IMR-90 (cell line): ENCODE measurements at regions not wholly inside any gene's neighbourhood (a gene's known extent, or its start where the extent isn't known, plus 50 kb on each side); places are given as distances from the start of the nearest gene placed in this dataset.

ENCODE experiments used
- ATAC-seq: fragments of 200-7000 bp; cut with Tn5 transposase; 2 replicates; pipeline ENCODE4 v1.9.1; 2020; ENCODE audit warnings: low read depth, mild to moderate bottlenecking, moderate library complexity
- BruUV-seq: library from RNA; stranded (reverse); fragments of 400-500 nt; replicated peaks from 2 replicates; lab custom pipeline; 2021; lab: Mats Ljungman, UMichigan
- CTCF ChIA-PET: fragments of 300-600 bp; formaldehyde crosslinking; extraction: SDS; loops from one replicate; lab custom pipeline; 2021; ENCODE audit warnings: antibody characterized with exemption; lab: Yijun Ruan, JAX
- POLR2A ChIA-PET: fragments of 300-600 bp; sonication (Branson Sonifier 250); formaldehyde crosslinking; loops from one replicate; lab custom pipeline; 2022; ENCODE audit warnings: antibody characterized with exemption; ENCODE audit not compliant: unreplicated experiment; lab: Charles Lee
- DNase-seq: peaks from one replicate; pipeline ENCODE4 v3.0.0; 2013
- H2AFZ ChIP-seq: replicated peaks from 2 replicates; pipeline ENCODE3; 2013; ENCODE audit warnings: low read length, mild to moderate bottlenecking; ENCODE audit not compliant: poor library complexity
- H2AK5ac ChIP-seq: 2 replicates; pipeline ENCODE4 v1.6.1; 2013; ENCODE audit warnings: low read depth, low read length, inconsistent platforms
- H2AK9ac ChIP-seq: replicated peaks from 2 replicates; pipeline ENCODE3; 2013; ENCODE audit warnings: mild to moderate bottlenecking, low read depth, low read length, moderate library complexity; ENCODE audit not compliant: poor library complexity
- H2BK120ac ChIP-seq: 2 replicates; pipeline ENCODE4 v1.6.1; 2013; ENCODE audit warnings: low read depth, low read length, inconsistent platforms
- H2BK15ac ChIP-seq: 3 replicates; pipeline ENCODE4 v1.6.1; 2013; ENCODE audit warnings: low read depth, low read length, inconsistent platforms
- H2BK20ac ChIP-seq: 2 replicates; pipeline ENCODE4 v1.6.1; 2013; ENCODE audit warnings: low read depth, mild to moderate bottlenecking, inconsistent platforms, low read length, moderate library complexity
- H2BK5ac ChIP-seq: 2 replicates; pipeline ENCODE4 v1.6.1; 2013; ENCODE audit warnings: mild to moderate bottlenecking, low read depth, low read length, inconsistent platforms; ENCODE audit not compliant: poor library complexity, severe bottlenecking
- H3K14ac ChIP-seq: replicated peaks from 2 replicates; pipeline ENCODE4 v1.6.1; 2013; ENCODE audit warnings: low read depth, low read length, inconsistent platforms
- H3K18ac ChIP-seq: 2 replicates; pipeline ENCODE4 v1.6.1; 2013; ENCODE audit warnings: low read depth, low read length, control low read depth
- H3K23ac ChIP-seq: 2 replicates; pipeline ENCODE4 v1.6.1; 2013; ENCODE audit warnings: low read depth, low read length, inconsistent platforms
- H3K27ac ChIP-seq: 2 replicates; pipeline ENCODE4 v1.5.1; 2013; ENCODE audit warnings: mild to moderate bottlenecking, control low read depth, low read length; ENCODE audit not compliant: insufficient read depth
- H3K27me3 ChIP-seq: 2 replicates; pipeline ENCODE4 v1.6.1; 2013; ENCODE audit warnings: low read length; ENCODE audit not compliant: control insufficient read depth, insufficient read depth
- H3K36me3 ChIP-seq: 2 replicates; pipeline ENCODE4 v1.6.1; 2013; ENCODE audit warnings: low read length, mixed read lengths; ENCODE audit not compliant: control insufficient read depth, insufficient read depth
- H3K4ac ChIP-seq: 2 replicates; pipeline ENCODE4 v1.6.1; 2013; ENCODE audit warnings: low read depth, low read length, inconsistent platforms
- H3K4me1 ChIP-seq: 2 replicates; pipeline ENCODE4 v1.6.1; 2013; ENCODE audit warnings: low read length, mixed read lengths; ENCODE audit not compliant: control insufficient read depth, insufficient read depth
- H3K4me2 ChIP-seq: 2 replicates; pipeline ENCODE4 v1.6.1; 2013; ENCODE audit warnings: low read depth, mild to moderate bottlenecking, control low read depth, low read length, moderate library complexity
- H3K4me3 ChIP-seq: 2 replicates; pipeline ENCODE4 v1.5.1; 2013; ENCODE audit warnings: low read depth, mild to moderate bottlenecking, control low read depth, low read length, moderate library complexity; ENCODE audit not compliant: insufficient read depth
- H3K56ac ChIP-seq: 2 replicates; pipeline ENCODE4 v1.6.1; 2013; ENCODE audit warnings: low read length, inconsistent platforms; ENCODE audit not compliant: insufficient read depth; ENCODE audit errors: extremely low read depth
- H3K79me1 ChIP-seq, 2 experiments: 2 replicates each; pipeline ENCODE4 v1.6.1; 2013; ENCODE audit warnings: low read length in 2 of 2, inconsistent platforms in 1 of 2, low read depth in 1 of 2
- H3K9ac ChIP-seq: 2 replicates; pipeline ENCODE4 v1.6.1; 2013; ENCODE audit warnings: low read depth, low read length, control low read depth
- H3K9me1 ChIP-seq: 2 replicates; pipeline ENCODE4 v1.6.1; 2013; ENCODE audit warnings: low read length, inconsistent platforms; ENCODE audit not compliant: insufficient read depth
- H3K9me3 ChIP-seq: 2 replicates; pipeline ENCODE4 v1.6.1; 2013; ENCODE audit warnings: low read length; ENCODE audit not compliant: control insufficient read depth, insufficient read depth
- H4K20me1 ChIP-seq: 2 replicates; pipeline ENCODE4 v1.6.1; 2013; ENCODE audit warnings: low read length, inconsistent platforms; ENCODE audit not compliant: insufficient read depth
- H4K5ac ChIP-seq: 2 replicates; pipeline ENCODE4 v1.6.1; 2013; ENCODE audit warnings: mild to moderate bottlenecking, low read depth, low read length, control low read depth
- H4K8ac ChIP-seq, 2 experiments: 2 replicates each; pipeline ENCODE4 v1.6.1; 2013; ENCODE audit warnings: low read depth in 2 of 2, low read length in 2 of 2, control low read depth in 1 of 2, inconsistent platforms in 1 of 2
- H4K91ac ChIP-seq: 2 replicates; pipeline ENCODE4 v1.6.1; 2013; ENCODE audit warnings: low read depth, low read length, inconsistent platforms; ENCODE audit not compliant: insufficient read depth
- BHLHE40 ChIP-seq: fragments of 150-350 bp; IDR thresholded peaks from 2 replicates; pipeline ENCODE4 v1.6.1; 2016; ENCODE audit warnings: mild to moderate bottlenecking, low read depth, low read length
- CEBPB ChIP-seq: IDR thresholded peaks from 2 replicates; pipeline ENCODE4 v1.6.1; 2012; ENCODE audit warnings: low read depth, low read length, improper control_type of control experiment
- ELK1 ChIP-seq: fragments of 150-350 bp; IDR thresholded peaks from 2 replicates; pipeline ENCODE4 v1.6.1; 2016; ENCODE audit warnings: low read depth, mild to moderate bottlenecking, low read length, moderate library complexity, borderline replicate concordance
- MAFK ChIP-seq: IDR thresholded peaks from 2 replicates; pipeline ENCODE4 v1.6.1; 2012; ENCODE audit warnings: low read depth, low read length, improper control_type of control experiment
- MAZ ChIP-seq: IDR thresholded peaks from 2 replicates; pipeline ENCODE4 v1.6.1; 2012; ENCODE audit warnings: low read depth, mild to moderate bottlenecking, low read length, improper control_type of control experiment, moderate library complexity, borderline replicate concordance
- MXI1 ChIP-seq: IDR thresholded peaks from 2 replicates; pipeline ENCODE4 v1.6.1; 2012; ENCODE audit warnings: low read depth, mild to moderate bottlenecking, low read length, moderate library complexity, borderline replicate concordance
- NFE2L2 ChIP-seq: fragments of 150-350 bp; IDR thresholded peaks from 2 replicates; pipeline ENCODE4 v1.6.1; 2016; ENCODE audit warnings: low read depth, mild to moderate bottlenecking, low read length
- POLR2A ChIP-seq: IDR thresholded peaks from 2 replicates; pipeline ENCODE4 v1.6.1; 2012; ENCODE audit warnings: mild to moderate bottlenecking, low read depth, low read length
- RCOR1 ChIP-seq: IDR thresholded peaks from 2 replicates; pipeline ENCODE4 v1.6.1; 2012; ENCODE audit warnings: mild to moderate bottlenecking, low read length, improper control_type of control experiment; ENCODE audit not compliant: insufficient replicate concordance
- SMC3 ChIP-seq: fragments of 150-350 bp; IDR thresholded peaks from 2 replicates; pipeline ENCODE4 v1.6.1; 2016; ENCODE audit warnings: low read depth, mild to moderate bottlenecking, antibody characterized with exemption, low read length, moderate library complexity
- WGBS, 2 experiments: methylation state at CpG; one replicate each; pipeline versions ENCODE4 v1.1.5 to v1.1.7; 2013; ENCODE audit warnings: missing lambda C conversion rate in 2 of 2; ENCODE audit not compliant: insufficient read length in 1 of 2; ENCODE audit errors: extremely low coverage in 2 of 2; 5-methylcytosine and 5-hydroxymethylcytosine counted together
- dilution Hi-C: fragments of 300-500 bp; cut with HindIII; formaldehyde crosslinking; loops from one replicate; pipeline ENCODE4 v1.14.3; 2018; ENCODE audit warnings: low sequenced_read_pairs; ENCODE audit not compliant: unreplicated experiment
- in situ Hi-C: fragments of 300-500 bp; cut with MboI; formaldehyde crosslinking; loops from 3 replicates; pipeline ENCODE4 v1.14.3; 2019; ENCODE audit warnings: low sequenced_read_pairs, inconsistent platforms, mixed read lengths
- intact Hi-C: fragments of 100-400 bp; cut with micrococcal nuclease; formaldehyde crosslinking; loops from 2 replicates; pipeline ENCODE4 v1.10.0; 2022

GRCh38 chr19:34834472-34835061 is 61.6 kb upstream of the ZNF599 start:
- no peak overlapping the region for H4K91ac ChIP-seq
- no peak overlapping the region for H2AFZ ChIP-seq
- H3K36me3 ChIP-seq, result no peaks in the 10 kb centered on the region
- peaks cover 11% of the 10 kb centered on the region for H3K27me3 ChIP-seq
- no peak overlapping the region for H3K4me3 ChIP-seq
- H3K56ac ChIP-seq, result no peak overlapping the region
- dilution Hi-C loops (no loop called here), in situ Hi-C loops (no loop called here), intact Hi-C loops (no loop called here)
- H3K79me1 ChIP-seq, result no peaks in the 10 kb centered on the region
- no CpG with 5 or more reads among the region's 7 CpGs for WGBS, 2 experiments
- H2BK20ac ChIP-seq, result no peak overlapping the region
- DNase-seq (no peak), ATAC-seq (no peak)
- H3K9me1 ChIP-seq, result no peaks in the 10 kb centered on the region
- H3K4ac ChIP-seq, result no peak overlapping the region
- H3K18ac ChIP-seq, result no peak overlapping the region
- H2BK5ac ChIP-seq, result no peak overlapping the region
- no peak overlapping the region for H2AK9ac ChIP-seq
- no peak overlapping the region for H4K5ac ChIP-seq
- H3K4me1 ChIP-seq, result no peaks in the 10 kb centered on the region
- H3K23ac ChIP-seq, result no peak overlapping the region
- no peak overlapping the region for H3K14ac ChIP-seq
- H3K4me2 ChIP-seq, result no peak overlapping the region
- ChIA-PET CTCF (interaction anchor here (0.6 kb wide), 1 partner anchor 211 kb away, joined by 3 read pairs; no protein-coding TSS in a partner anchor), POLR2A (no interaction called here)
- no peak overlapping the region for H3K27ac ChIP-seq
- H2BK15ac ChIP-seq, result no peak overlapping the region
- H4K8ac ChIP-seq, result no peak overlapping the region
- H3K9me3 ChIP-seq, result no peaks in the 10 kb centered on the region
- no peak overlapping the region for H3K9ac ChIP-seq
- BruUV-seq, result no TSS peak
- no peak overlapping the region for H2AK5ac ChIP-seq
- H4K20me1 ChIP-seq, result no peaks in the 10 kb centered on the region
- TF ChIP-seq MXI1 (no peak), MAZ (no peak), SMC3 (no peak), MAFK (no peak), POLR2A (no peak), RCOR1 (no peak), CEBPB (no peak), ELK1 (no peak), BHLHE40 (no peak), NFE2L2 (no peak)
- H2BK120ac ChIP-seq, result no peak overlapping the region
